Fibroblast of lung (primary cell): ENCODE measurements at regions not wholly inside any gene's neighbourhood (a gene's known extent, or its start where the extent isn't known, plus 50 kb on each side); places are given as distances from the start of the nearest gene placed in this dataset.
"Not testable (repeated sequence)": the region's sequence is repeated elsewhere in the genome, so short reads cannot be mapped to it uniquely, and the experiment has no call there.

ENCODE experiments used
- DNase-seq, 2 donors: peaks; one replicate each; pipeline versions ENCODE4 v3.0.0 to v3.0.0-alpha.2; 2010; ENCODE audit warnings: low read depth in 2 of 2
- H2AFZ ChIP-seq: 2 replicates; pipeline ENCODE4 v1.5.1; 2012; ENCODE audit warnings: low read length, control low read depth, inconsistent platforms
- H3K27ac ChIP-seq: 2 replicates; pipeline ENCODE4 v1.5.1; 2011; ENCODE audit warnings: low read length, control low read depth; ENCODE audit not compliant: insufficient read depth
- H3K27me3 ChIP-seq: 2 replicates; pipeline ENCODE4 v1.5.1; 2011; ENCODE audit warnings: mild to moderate bottlenecking, low read length; ENCODE audit not compliant: control insufficient read depth, insufficient read depth
- H3K36me3 ChIP-seq: 2 replicates; pipeline ENCODE4 v1.5.1; 2011; ENCODE audit warnings: low read length; ENCODE audit not compliant: control insufficient read depth, insufficient read depth
- H3K4me1 ChIP-seq: 2 replicates; pipeline ENCODE4 v1.5.1; 2011; ENCODE audit warnings: low read length; ENCODE audit not compliant: control insufficient read depth, insufficient read depth; ENCODE audit errors: extremely low read depth
- H3K4me2 ChIP-seq: 2 replicates; pipeline ENCODE4 v1.5.1; 2011; ENCODE audit warnings: low read length, control low read depth; ENCODE audit not compliant: insufficient read depth; ENCODE audit errors: extremely low read depth
- H3K4me3 ChIP-seq, 4 experiments: fragments of 200-600 bp in 1 of 4; sonication (generic) in 1 of 4; replicated peaks in 1 of 4; 2 replicates each; pipeline ENCODE4 v1.5.1; 2011 to 2016; ENCODE audit warnings: low read length in 4 of 4, low read depth in 3 of 4, mild to moderate bottlenecking in 3 of 4, control low read depth in 2 of 4, inconsistent platforms in 1 of 4, mixed read lengths in 1 of 4; ENCODE audit not compliant: insufficient read depth in 1 of 4; ENCODE audit errors: control extremely low read depth in 1 of 4
- H3K79me2 ChIP-seq: 2 replicates; pipeline ENCODE4 v1.5.1; 2012; ENCODE audit warnings: mild to moderate bottlenecking, low read length, inconsistent platforms; ENCODE audit not compliant: control insufficient read depth, insufficient read depth
- H3K9ac ChIP-seq: 2 replicates; pipeline ENCODE4 v1.5.1; 2011; ENCODE audit warnings: mild to moderate bottlenecking, low read length, control low read depth; ENCODE audit not compliant: insufficient read depth
- H3K9me3 ChIP-seq: 2 replicates; pipeline ENCODE4 v1.5.1; 2012; ENCODE audit warnings: low read depth, low read length; ENCODE audit not compliant: control insufficient read depth, insufficient read depth
- H4K20me1 ChIP-seq: 2 replicates; pipeline ENCODE4 v1.5.1; 2011; ENCODE audit warnings: low read length; ENCODE audit not compliant: control insufficient read depth, insufficient read depth; ENCODE audit errors: extremely low read depth
- CTCF ChIP-seq, 2 donors: IDR thresholded peaks in 1 of 2; conservative IDR thresholded peaks in 1 of 2; 1 replicate in 1 of 2; 2 replicates in 1 of 2; pipeline ENCODE4 v1.5.1; 2011 to 2012; ENCODE audit warnings: low read length in 2 of 2, control low read depth in 1 of 2, inconsistent platforms in 1 of 2, low read depth in 1 of 2, mild to moderate bottlenecking in 1 of 2
- EZH2 ChIP-seq: IDR thresholded peaks from 2 replicates; pipeline ENCODE4 v1.5.1; 2012; ENCODE audit warnings: low read length, control low read depth, mild to moderate bottlenecking; ENCODE audit errors: missing control alignments

- no peak overlapping the region for H3K9ac ChIP-seq
- no peak for TF ChIP-seq EZH2
- TF ChIP-seq CTCF (conservative IDR thresholded peaks at IDR 0.05 in 1 of 2, IDR thresholded peaks at IDR 0.05 in 1 of 2; ENCODE audit: low read depth in 1 of 2, low read length in 2 of 2): no peak
Measured at GRCh38 chr7:131819891-131820290, 263.5 kb upstream of the PODXL start.

GRCh38 chr7:131816391-131817007, 260.1 kb upstream of the PODXL start:
- no peaks in the 10 kb centered on the region for H3K36me3 ChIP-seq
- TF ChIP-seq EZH2 (no peak), CTCF (conservative IDR thresholded peaks at IDR 0.05 in 1 of 2, IDR thresholded peaks at IDR 0.05 in 1 of 2; ENCODE audit: low read depth in 1 of 2, low read length in 2 of 2) (no peak)
- H3K4me3 ChIP-seq: no peak overlapping the region
- no peak overlapping the region for H3K27ac ChIP-seq
- H4K20me1 ChIP-seq: no peaks in the 10 kb centered on the region
- H3K79me2 ChIP-seq: no peaks in the 10 kb centered on the region
- no peaks in the 10 kb centered on the region for H3K27me3 ChIP-seq
- no peak overlapping the region for H2AFZ ChIP-seq
- DNase-seq: no peak
- no peak overlapping the region for H3K9ac ChIP-seq
- no peak overlapping the region for H3K4me2 ChIP-seq
- H3K4me1 ChIP-seq: no peaks in the 10 kb centered on the region
- no peaks in the 10 kb centered on the region for H3K9me3 ChIP-seq

More at GRCh38 chr7:131819891-131820290, 263.5 kb upstream of the PODXL start:
- Histone ChIP-seq H3K4me2 (no peak overlapping the region), H3K27me3 (no peaks in the 10 kb centered on the region), H2AFZ (no peak overlapping the region), H3K27ac (no peak overlapping the region), H3K79me2 (no peaks in the 10 kb centered on the region), H3K4me1 (no peaks in the 10 kb centered on the region), H3K9me3 (no peaks in the 10 kb centered on the region), H3K36me3 (no peaks in the 10 kb centered on the region), H3K4me3 (no peak overlapping the region), H4K20me1 (no peaks in the 10 kb centered on the region)
- DNase-seq: no peak

- Histone ChIP-seq H3K9me3 (no peaks in the 10 kb centered on the region), H3K4me1 (no peaks in the 10 kb centered on the region), H3K4me2 (no peak overlapping the region), H3K4me3 (no peak overlapping the region), H3K27me3 (no peaks in the 10 kb centered on the region), H3K27ac (no peak overlapping the region), H3K9ac (no peak overlapping the region), H3K36me3 (no peaks in the 10 kb centered on the region), H4K20me1 (no peaks in the 10 kb centered on the region), H2AFZ (no peak overlapping the region), H3K79me2 (no peaks in the 10 kb centered on the region)
- DNase-seq: no peak
- no peak for TF ChIP-seq EZH2
- no peak for TF ChIP-seq CTCF (conservative IDR thresholded peaks at IDR 0.05 in 1 of 2, IDR thresholded peaks at IDR 0.05 in 1 of 2; ENCODE audit: low read depth in 1 of 2, low read length in 2 of 2)
Measured at GRCh38 chr7:131808736-131809135, 252.3 kb upstream of the PODXL start.

- not testable (repeated sequence) for H3K27me3 ChIP-seq, H2AFZ ChIP-seq, H3K27ac ChIP-seq, H3K9me3 ChIP-seq, H4K20me1 ChIP-seq, H3K4me2 ChIP-seq, H3K36me3 ChIP-seq, H3K79me2 ChIP-seq, H3K9ac ChIP-seq, H3K4me1 ChIP-seq, DNase-seq, H3K4me3 ChIP-seq
Measured at GRCh38 chr7:131808156-131808555, 251.7 kb upstream of the PODXL start.
